Left lobe of liver (tissue), 2 donors: ENCODE measurements at regions not wholly inside any gene's neighbourhood (a gene's known extent, or its start where the extent isn't known, plus 50 kb on each side); places are given as distances from the start of the nearest gene placed in this dataset.

Source experiments
- ATAC-seq: fragments of 200-7000 bp; cut with Tn5 transposase; one replicate; pipeline ENCODE4 v1.9.1; 2020; ENCODE audit warnings: mild to moderate bottlenecking, moderate library complexity
- DNase-seq: peaks from one replicate; pipeline ENCODE4 v3.0.0-alpha.2; 2020; ENCODE audit warnings: low spot score
- donor health status: DM: no; HTN: no; CAD: no; lungs with moderate emphysema.
- donor health status: DM: no; HTN: yes; CAD: no.

DNA sequence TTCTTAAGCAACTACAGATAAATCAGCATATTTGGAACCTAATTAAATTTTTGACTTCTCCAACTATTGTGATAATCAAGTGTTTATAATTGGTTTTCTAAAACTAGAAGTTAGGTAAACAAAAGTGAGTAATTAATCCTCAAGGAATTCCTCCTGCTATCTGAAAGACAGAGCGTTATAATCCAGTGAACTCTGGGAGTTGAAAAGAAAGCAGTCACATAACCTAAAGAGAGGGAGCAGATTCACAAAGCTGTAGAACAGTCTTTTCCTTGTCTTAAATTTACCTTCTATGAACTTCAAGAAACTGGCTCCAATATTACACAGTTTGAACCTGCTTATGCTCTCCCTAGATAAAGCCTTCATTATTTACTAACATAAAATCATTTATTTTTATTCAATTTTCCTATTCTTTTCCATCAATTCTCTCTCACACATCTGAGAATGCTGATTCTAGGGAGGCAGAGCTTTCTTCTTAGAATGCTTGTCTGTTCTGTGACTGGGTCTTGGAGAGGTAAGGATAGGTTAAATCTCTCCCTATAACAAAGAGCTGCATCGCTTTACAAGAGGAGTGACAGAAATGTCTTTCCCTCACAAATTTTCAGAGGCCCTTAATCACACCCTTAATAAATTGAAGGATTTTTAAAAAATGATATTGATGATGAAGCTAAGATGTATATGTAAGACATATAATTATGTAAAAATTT is 132.8 kb downstream of the TUSC7 start:
- ATAC-seq (no peak), DNase-seq (no peak)

DNA sequence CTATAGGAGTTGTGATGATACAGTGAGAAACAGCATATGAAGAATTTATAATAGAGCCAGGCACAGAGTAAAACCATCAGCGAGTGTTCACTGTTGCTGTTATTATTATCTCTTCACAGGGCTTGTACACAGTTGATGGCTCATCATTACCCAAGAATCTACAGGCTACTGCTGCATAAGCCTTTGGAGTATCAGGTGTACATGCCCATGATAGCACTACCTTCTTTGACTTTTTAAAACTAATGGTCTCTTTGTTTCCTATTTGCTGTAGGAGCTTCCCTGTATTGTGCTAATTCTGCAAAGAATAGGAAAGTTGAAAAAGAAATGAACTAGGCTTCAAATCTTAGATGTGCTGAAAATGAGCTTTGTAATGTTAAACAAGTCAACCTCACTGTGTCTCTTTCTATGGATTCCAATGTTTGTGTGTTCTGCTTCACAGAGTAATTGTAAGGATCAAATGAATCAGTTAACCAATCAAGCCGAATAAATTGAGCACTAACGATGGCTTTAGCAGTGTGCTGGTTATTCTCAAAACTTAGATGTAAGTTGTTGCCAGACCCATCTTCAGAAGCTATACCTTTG is 138.8 kb downstream of the TUSC7 start:
- no peak for ATAC-seq
- DNase-seq: no peak

DNA sequence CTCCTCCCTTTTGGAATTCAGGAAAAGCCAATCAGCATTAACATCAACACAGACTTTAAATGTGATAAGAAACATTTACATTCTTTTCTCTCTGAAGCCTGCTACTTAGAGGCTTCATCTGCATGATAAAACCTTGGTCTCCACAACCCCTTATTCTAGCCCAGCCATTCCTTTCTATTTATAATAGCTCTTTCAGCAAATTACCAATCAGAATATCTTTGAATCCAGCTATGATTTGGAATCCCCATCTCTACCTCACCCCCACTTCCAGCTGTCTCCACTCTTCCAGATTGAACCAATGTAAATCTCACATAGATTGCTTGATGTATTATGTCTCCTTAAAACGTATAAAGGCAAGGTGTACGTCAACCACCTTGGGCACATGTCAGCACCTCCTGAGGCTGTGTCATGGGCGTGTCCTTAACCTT is 139.7 kb downstream of the TUSC7 start:
- ATAC-seq (no peak), DNase-seq (no peak)

DNA sequence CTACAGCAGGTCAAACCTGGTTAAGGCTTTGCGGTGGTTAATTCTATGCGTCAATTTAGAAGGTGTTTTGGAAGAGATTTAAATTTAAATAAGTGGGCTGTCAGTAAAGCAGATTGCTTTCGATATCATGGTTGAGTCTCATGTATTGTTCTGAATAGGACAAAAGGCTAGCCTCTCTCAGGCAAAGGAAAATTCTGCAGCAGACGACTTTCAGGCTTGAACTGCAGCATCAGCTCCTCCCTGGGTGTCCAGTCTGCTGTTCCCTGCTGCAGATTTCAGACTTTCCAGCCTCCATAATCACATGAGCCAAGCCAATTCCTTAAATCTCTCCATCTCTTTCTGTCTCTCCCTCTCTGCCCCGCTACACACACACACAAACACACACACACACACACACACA is 143.2 kb downstream of the TUSC7 start:
- ATAC-seq (no peak), DNase-seq (no peak)

DNA sequence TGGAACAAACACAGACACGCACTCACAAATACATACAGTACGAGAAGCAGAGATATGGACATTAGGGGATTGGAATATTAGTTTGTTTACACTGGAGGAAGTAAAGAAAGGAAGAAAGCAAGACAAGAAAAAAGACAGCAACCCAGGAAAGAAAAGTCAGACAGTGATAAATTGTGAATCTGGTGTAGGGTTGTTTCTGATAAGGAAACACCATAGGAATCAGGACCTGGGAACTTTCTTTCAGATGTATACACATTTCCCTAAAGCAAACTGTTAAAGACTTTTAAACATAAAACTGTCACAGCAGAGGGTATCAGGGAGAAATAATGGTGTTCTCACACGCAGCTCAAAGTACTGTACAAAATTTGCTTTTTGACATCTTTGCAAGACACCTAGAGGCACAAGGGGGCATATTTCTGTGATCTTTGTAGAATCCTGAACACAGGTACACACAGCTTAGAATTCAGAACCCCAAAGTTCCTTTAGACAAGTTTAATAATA is 153.7 kb downstream of the TUSC7 start:
- ATAC-seq: no peak

DNA sequence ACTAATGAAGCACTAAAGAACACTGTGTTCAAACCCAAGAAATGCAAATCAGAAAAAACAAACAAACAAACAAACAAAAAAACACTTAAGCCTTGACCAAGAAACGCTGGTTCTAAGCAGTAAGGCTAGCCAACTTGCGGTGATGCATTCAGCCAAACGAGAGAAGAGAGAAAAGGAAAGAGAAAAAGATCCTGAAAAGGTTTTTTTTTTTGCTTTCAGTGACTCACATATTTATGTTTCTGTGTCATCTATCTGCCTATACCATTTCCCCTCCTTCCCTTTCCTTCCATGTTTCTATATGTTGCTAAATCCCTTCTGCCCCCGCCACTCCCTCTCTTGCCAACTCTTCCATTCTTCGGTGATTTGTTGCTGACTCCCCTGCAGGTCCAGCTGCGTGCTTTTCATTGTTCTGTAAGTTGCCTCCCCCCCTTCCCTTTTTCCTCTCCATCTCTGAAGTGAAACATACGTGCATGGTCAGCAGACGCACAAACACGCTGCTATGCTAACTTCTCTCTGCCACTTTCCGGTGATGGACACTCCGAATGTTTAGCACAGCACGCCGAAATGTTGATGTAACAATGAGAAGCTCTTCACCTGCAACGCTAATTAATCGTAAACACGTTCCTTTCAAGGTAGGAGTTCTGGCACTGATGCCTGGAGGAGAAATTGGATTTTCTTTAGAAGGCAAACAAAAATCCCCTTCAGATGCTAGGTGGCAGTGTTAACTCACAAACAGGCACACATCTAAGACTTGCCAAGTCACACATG is 154.4 kb downstream of the TUSC7 start:
- ATAC-seq: no peak
- no peak for DNase-seq

More for the DNA sequence above, 153.7 kb downstream of the TUSC7 start:
- DNase-seq: no peak

DNA sequence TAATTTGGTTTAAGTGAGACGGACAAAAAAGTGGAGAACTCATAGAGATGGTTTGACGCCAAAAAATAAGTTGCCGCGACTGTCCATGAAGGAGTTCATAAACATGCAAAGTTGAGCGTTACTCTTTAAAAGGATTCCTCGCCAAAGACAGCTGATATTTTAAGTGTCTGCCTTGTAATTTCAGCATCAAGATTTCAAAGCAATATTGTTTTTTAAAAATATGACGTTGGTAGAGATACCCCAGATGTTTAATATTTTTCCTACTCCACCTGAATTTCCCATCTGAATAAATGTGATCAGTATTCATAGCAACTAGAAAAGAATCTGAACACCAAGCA is 155.0 kb downstream of the TUSC7 start:
- ATAC-seq (no peak), DNase-seq (no peak)

DNA sequence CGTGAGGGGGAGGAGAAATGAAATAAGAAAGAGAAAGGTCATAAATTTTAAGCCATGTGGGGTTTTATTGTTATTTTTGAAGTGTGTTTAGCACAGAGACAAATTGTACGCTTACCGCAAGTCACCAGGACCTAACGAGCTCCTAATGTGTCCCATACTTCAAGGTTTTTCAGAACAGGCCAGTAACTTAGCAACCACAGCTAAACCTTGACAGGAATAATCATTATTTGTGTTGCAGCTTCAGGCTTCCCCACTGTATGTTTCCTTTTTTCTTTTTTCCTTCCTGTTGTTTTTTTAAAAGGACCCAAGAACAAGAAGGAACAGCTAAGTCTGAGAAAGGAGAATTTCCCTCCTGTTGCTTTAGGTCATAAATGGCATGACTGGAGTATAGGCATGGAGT is 160.8 kb downstream of the TUSC7 start:
- ATAC-seq: no peak
- no peak for DNase-seq

DNA sequence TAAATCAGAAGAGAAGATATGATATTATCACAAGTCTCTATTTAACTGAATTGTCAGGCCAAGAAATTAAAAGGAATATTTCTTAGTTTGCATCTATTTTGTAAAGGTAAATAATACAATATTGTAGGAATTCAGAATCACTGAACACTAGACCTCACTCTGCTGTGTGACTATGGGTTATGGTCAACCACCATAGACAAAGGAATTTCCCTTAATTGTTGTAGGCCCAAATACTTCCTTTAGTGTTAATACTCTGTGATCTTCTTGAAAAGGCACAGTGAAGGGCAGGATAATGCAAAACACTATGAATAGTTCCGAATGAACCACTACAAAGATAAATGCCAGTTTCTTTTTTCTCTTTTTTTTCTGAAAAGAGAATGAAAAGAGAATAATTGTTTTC is 162.3 kb downstream of the TUSC7 start:
- DNase-seq: no peak

DNA sequence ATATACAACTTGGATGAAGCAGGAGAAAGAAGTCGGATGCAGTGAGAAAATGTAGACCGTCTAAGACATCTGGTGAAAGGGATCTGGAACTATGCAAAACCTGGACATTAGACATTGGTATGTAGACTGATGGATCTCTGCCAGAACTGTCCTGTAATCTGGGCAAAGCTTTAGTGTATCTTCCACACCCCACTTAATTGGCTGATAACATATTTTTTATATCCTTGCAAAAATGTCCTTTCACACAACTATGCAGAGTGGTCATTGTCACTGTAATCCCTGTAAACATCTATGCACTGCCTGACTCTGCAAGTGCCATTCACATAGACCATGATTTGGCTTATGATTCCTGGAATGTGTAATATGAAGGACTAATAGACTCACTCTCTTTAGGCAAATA is 163.1 kb downstream of the TUSC7 start:
- no peak for ATAC-seq
- no peak for DNase-seq

More for the DNA sequence above, 162.3 kb downstream of the TUSC7 start:
- ATAC-seq: no peak

DNA sequence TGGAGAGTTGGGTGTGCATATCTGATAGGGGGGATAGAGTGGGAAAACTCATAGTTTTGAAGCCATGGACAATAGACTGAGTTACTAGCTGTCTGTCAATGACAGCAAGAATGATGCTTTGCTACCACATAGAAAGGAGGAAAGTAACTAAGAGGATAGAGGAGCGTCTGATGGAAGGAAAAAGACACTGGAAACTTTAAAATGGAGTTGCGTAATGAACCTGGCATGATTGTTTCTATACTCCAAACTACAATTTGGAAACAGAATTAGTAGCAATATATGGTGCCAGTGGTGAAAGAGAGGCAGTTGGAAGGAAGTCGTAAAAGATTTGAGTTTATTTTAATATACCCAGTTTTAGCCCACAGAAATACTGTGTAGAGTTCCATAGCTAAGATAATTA is 163.6 kb downstream of the TUSC7 start:
- DNase-seq (no peak), ATAC-seq (no peak)

DNA sequence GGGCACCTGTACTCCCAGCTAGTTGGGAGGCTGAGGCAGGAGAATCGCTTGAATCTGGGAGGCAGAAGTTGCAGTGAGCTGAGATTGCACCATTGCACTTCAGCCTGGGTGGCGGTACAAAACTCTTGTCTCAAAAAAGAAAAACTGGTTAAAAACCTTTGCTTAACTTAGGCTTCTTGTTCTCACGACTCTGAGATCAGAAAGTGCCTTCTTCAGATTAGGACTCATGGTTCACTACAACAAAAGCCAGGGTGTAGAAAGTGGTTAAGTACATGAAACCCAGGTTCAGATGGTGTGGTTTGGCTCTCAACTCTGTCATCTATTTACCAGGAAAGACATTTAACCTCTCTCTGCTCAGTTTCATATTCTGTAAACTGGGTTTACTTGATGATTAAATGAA is 168.4 kb downstream of the TUSC7 start:
- no peak for DNase-seq
- no peak for ATAC-seq

DNA sequence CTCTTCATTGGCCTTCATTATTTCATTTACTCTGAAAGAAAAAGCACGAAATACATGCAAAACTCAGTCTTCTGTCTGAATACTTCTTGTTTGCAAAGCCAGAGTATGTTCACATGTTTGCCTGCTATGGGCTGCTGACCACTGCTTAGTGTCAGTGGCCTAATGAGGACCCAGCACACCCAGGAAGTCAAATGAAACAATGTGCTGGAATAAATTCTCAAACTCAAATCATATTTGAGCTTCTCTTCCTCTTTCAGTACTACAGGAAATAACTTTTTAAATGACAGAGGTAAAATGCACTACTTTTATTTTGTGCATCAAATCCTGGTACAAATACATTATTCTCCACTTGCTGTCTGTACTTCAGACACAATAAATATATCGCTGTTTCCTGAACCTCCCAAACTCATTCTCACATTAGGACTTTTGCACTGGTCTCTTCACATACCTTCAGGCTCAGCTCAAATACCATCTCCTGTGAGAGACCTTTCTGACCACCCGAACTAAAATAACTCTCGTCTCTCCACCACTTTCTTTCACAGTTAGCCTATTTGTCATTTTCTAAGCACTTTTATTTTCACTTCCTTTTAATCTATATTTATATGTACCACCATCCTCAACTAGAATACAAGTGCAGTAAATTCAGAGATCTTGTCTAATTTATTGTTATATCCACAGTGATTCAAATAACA is 176.8 kb downstream of the TUSC7 start:
- no peak for DNase-seq
- no peak for ATAC-seq

DNA sequence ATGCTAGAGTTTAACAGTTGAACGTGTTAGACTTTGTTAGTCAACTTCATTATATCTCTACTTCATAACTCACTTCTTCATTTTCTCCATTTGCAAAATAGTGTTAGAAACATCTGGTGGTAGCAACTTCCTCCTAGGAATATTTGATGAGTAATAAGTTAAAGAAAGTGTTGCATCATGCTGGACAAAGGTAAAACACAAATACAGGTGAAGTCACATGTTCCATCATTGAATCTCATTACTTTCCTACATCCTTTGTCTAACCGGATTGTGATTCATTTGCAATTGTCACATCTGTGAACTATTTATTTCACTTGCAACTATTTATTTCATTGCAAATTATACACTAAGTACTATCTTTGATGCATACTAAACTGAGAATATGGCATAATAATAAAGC is 186.5 kb downstream of the TUSC7 start:
- DNase-seq: no peak
- ATAC-seq: no peak

DNA sequence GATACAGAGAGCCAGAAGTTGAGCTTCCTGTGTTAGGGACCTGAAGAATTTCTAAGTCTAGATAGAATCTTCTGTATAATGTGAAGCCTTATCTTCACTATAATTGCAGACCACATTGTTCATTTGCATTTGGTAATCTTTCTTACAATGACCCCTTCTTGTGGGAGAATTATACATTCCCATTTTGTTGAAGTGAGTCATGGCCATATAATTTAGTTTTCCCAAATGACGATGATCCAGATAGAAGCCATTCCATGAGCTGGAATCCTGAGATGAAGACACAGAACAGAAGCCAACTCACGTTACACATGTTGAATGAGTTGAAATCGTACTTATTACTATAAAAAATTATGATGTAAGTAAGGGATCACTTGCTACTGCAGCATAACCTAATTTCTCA is 187.8 kb downstream of the TUSC7 start:
- DNase-seq (no peak), ATAC-seq (no peak)

DNA sequence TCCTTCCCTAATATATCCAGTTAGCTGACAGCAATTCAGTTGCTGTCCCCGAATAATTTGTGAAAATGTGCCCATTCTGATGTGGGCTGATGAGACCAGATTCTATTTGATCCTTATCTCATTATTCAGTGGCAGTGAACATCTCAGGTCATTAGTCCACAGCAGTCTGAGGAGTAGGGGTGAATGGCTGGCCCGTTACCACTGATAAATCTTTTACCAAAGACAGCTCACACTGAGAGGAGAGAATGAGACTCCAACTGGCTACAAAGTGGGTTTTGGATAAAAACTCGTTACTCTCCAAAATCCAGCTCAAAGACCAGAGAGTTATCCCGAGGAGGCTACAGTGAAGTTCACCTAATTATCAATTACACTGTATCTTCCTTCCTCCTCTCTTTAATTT is 189.7 kb downstream of the TUSC7 start:
- no peak for ATAC-seq

DNA sequence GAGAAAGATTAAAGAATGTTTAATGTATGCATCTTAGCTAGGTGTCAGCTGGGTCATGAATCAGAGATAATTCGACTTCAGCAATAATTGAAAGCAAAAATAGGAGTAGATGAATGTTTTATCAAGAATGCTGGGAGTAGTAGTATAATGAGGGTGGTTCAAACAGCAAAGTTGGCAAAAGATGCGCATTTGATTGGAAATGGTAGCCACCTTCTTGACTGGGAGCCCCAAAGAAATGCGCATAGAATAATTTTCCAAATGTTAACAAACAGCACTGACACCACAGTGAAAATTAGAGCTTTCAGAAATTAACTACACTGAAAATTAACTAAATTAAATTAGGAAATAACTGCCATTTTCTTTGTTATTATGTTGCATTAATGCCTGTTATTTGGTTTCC is 195.8 kb downstream of the TUSC7 start:
- ATAC-seq (no peak), DNase-seq (no peak)

More for the DNA sequence above, 189.7 kb downstream of the TUSC7 start:
- no peak for DNase-seq

DNA sequence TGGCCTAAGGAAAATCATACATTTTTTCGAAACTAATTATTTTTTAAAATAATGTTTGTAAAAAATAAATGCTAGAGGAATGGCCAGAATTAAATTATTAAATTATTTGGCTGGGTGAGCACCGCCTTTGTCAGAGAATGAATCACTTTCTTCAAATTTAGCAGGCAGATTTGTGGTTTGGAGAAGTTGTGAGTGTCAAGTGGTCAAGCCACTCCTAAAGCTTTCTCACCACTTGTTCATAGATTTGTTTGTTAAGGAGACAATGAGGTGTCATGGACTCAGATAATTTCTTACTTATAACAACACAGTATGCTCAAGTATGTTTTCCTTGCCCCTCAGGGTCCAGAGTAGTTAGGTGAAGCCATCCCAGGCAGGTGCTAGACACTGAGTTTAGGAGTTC is 196.2 kb downstream of the TUSC7 start:
- DNase-seq (no peak), ATAC-seq (no peak)

DNA sequence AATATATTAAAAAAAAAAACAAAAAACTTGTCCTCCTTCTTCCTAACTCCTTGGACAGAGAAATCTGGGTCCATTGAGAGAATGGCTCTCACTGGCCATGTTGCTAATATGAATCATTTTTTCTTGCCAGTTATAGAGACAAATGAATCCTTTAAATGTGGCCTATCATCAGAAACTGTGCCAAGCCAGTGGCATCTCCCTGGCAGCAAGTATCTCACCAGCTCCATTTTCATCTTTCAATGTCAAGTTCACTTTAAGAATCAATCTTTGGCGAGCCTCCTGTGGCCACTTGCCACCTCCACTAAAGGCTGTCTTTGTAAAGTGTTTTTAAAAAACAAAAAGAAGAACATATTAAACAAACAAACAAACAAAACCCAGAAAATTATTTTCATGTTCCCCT is 202.5 kb downstream of the TUSC7 start:
- DNase-seq (no peak), ATAC-seq (no peak)

DNA sequence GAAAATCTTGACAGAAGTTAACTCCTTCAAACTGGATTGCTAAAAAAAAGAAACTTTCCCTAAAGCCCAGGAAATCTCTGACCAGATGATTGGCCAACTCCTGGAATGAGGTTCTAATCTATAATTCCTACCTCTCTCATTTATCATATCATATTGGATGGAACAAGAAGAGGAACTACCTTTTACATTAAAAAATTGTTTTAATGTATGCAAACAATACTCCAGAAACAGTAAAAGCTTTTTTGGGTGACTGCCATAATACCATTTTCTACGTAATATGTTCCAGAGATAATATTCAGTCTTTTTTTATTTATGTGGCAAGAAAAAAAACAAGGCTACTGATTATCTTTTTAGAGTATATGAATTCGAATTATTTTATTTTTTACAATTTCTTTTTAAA is 204.4 kb downstream of the TUSC7 start:
- DNase-seq (no peak), ATAC-seq (no peak)

DNA sequence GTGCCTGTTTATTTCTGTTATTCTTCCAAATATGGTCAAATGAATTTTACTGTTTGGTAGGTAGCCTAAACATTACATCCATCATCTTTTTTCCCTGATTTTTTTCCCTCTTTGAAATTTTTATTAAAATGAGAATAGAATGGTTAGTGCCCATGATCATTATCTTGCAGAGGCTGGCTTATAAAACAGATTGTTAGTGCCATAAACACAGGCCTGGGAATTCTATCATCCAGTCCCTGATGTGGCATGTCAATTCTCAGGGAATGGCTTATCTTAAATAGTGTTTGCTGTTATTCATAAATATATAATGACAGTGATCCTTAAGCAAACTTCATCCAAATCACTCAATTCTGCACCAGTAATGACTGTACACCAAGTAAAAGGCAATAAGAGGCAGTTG is 207.3 kb downstream of the TUSC7 start:
- DNase-seq (no peak), ATAC-seq (no peak)
